ENCODE measurements at regions not wholly inside any gene's neighbourhood (a gene's known extent, or its start where the extent isn't known, plus 50 kb on each side); places are given as distances from the start of the nearest gene placed in this dataset.

GRCh38 chr1:117735045-117735992 is 129.5 kb downstream of the TENT5C start:
- TF ChIP-seq CTCF (IDR thresholded peaks at IDR 0.05) = no peak
- no peak for TF ChIP-seq POLR2AphosphoS5 (IDR thresholded peaks at IDR 0.05)

Data from transverse colon (tissue), 4 donors.